GM12864 (cell line): ENCODE measurements at regions not wholly inside any gene's neighbourhood (a gene's known extent, or its start where the extent isn't known, plus 50 kb on each side); places are given as distances from the start of the nearest gene placed in this dataset.
A peak's percentile ranks its signal among the peaks of the same experiment; 100 is the strongest.

ENCODE experiments used
- DNase-seq: peaks from one replicate; pipeline ENCODE4 v3.0.0-alpha.2; 2011; ENCODE audit warnings: low read depth
- H3K4me3 ChIP-seq: 2 replicates; pipeline ENCODE4 v1.5.1; 2011; ENCODE audit warnings: mild to moderate bottlenecking, low read depth, low read length, control low read depth
- TF ChIP-seq, protein P1 (sequence below): IDR thresholded peaks from 2 replicates; pipeline ENCODE4 v1.5.1; 2011; ENCODE audit warnings: low read depth, mild to moderate bottlenecking, moderate library complexity, low read length, control low read depth, inconsistent platforms; ENCODE audit errors: missing control alignments

DNA sequence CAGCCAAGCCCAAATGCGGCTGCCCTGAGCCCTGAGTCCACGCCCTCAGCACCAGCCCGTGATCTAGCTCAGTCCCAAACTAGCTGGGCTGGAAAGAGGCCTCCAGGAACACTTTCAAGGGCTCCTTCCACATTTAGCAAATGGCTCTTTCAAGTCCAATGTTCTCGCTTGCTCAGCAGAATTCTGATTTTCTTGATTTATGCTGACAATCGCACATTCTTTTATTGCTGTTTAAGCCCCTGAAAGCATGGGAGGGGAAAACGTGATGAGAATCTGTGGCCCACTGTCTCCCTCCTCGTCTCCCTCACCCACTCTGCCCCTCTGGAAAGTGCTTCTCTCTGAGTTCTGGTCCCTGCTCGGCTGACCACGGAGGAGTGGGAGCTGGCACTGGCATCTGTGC lies 293.8 kb downstream of the FOXL1 start:
- no peak overlapping the region for H3K4me3 ChIP-seq
- DNase-seq, result no peak
- TF ChIP-seq, protein P1, sequence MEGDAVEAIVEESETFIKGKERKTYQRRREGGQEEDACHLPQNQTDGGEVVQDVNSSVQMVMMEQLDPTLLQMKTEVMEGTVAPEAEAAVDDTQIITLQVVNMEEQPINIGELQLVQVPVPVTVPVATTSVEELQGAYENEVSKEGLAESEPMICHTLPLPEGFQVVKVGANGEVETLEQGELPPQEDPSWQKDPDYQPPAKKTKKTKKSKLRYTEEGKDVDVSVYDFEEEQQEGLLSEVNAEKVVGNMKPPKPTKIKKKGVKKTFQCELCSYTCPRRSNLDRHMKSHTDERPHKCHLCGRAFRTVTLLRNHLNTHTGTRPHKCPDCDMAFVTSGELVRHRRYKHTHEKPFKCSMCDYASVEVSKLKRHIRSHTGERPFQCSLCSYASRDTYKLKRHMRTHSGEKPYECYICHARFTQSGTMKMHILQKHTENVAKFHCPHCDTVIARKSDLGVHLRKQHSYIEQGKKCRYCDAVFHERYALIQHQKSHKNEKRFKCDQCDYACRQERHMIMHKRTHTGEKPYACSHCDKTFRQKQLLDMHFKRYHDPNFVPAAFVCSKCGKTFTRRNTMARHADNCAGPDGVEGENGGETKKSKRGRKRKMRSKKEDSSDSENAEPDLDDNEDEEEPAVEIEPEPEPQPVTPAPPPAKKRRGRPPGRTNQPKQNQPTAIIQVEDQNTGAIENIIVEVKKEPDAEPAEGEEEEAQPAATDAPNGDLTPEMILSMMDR, result no peak

DNA sequence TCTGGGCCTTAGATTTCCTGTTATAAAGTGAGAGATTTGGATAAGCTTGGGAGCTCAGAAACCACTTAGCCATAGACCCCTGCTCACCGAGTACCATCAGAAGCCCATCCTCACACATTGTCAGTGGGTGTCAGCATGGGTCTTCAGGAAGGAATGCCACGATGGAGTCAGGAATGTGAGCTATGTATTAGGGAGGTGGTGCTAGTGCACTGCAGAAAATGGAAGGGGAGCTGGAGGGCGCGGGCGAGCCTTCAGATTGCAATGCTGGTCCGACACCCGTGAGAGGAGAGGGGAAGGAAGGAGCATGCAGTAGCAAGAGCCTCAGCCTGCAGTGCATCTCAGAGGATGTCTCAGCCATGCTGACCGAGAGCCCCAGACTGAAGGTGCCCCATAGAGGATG lies 294.5 kb downstream of the FOXL1 start:
- TF ChIP-seq, protein P1, result no peak
- no peak overlapping the region for H3K4me3 ChIP-seq
- DNase-seq, result no peak

DNA sequence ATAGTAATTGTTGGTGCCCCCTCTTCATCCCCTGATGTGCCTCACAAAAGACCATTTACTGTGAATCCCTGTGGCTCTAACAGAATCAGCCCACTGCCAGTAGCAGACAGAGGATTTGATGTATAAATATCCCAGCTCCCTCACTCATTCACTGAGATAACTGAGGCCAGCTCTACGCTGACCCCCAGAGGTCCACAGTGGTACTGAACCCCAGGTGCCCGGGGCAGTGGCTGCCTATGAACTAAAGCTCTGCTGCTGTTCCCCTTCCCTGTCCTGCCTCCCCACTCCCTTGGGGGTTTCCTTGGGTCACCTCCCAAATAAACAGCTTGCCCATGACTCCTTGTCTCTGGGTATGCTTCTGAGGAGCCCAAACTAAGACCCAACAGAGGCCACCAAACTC lies 295.8 kb downstream of the FOXL1 start:
- no peak for DNase-seq
- H3K4me3 ChIP-seq, result no peak overlapping the region
- TF ChIP-seq, protein P1, result peak; percentile 83

DNA sequence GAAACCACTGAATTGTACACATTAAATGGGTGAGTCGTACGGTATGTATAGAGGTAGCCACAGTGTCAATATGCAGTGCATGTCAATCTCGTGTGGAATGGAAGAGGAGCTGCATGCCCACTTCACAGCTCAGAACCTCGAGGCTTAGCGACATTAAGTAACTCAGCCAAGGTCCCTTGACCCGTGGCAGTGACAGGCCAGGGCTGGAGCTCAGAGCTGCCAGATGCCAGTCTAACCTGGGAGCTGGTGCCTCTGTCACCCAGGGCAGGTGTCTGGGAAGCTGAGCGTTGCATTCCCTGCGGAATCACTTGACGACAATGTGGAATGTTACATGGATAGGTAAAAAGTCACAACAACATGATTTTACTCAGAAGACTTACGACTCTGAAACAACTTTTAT lies 298.1 kb downstream of the FOXL1 start:
- DNase-seq, result no peak
- TF ChIP-seq, protein P1, result no peak
- H3K4me3 ChIP-seq, result no peak overlapping the region

DNA sequence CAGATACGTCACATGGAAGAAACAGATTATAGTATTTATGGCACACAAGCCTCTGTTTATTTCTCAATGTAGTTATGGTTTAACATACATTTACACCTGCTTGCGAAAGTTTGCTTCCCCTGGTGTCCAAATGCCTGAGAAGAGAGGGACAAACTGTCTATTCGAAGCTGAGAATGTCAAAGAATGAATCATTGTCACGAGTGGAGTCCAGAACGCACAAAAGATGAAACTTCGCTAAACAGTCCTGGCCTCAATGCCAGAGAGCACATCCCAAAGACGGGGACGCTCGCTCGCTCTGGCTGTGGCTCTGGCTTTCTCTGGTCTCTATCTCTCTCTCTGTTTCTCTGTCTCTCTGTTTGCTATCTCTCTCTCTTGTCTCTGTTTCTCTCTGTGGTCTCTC lies 298.8 kb downstream of the FOXL1 start:
- no peak for DNase-seq
- TF ChIP-seq, protein P1, result no peak

DNA sequence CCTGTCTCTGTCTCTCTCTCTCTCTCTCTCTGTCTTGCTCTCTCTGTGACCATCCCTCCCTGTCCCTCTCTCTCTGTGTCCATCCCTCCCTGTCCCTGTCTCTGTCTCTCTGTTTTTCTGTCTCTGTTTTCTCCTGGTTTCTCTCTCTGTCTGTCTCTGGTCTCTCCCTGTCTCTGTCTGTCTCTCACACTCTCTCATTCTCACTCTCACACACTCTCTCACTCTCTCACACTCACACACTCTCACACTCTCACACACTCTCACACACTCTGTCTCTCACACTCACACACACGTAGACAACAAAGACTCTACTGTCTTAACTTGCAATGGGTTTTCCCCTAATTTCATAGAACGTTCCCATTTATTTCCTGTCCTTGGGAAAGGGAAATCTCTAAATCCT lies 299.5 kb downstream of the FOXL1 start:
- TF ChIP-seq, protein P1, result no peak
- no peak overlapping the region for H3K4me3 ChIP-seq
- DNase-seq, result no peak

More for the DNA sequence above, 298.8 kb downstream of the FOXL1 start:
- H3K4me3 ChIP-seq, result no peak overlapping the region

DNA sequence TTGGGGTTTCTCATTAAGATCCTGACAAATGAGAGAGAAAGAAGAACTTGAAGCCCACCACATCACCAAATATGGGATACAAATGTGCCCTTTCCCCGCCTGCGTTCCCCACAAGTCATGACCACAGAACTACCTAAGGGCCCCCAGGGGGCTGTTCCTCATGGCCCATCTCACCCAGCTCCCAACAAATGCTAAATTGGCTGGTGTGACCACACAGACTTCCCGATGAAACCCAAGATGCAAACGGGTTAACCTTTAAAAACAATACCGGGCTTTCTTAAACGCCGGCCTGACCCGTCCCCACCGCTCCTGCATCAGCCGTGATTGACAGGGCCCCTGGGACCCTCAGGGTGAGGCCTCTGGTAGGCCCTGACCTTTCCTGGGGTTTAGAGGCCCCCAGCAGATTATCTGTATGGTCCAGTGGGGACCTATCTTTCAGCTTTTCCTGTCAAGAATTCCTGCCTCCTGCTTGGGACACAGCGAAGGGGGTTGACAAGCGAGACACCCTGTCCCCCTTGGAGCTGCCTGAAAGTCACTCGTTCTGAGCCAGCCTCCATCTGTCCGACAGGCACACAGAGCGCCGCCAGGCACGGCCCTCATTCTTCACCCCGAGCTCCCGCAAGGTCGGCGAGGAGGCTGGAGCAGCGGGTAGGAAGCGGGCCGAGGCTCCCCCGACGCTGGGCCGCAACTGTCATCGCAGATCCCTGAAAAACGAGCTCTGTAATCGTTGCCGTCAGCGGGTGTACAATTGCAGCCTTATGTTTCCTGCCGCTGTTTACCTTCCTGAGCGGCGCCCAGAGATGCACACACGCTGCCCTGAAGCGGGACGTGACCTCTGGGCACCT lies 300.1 kb downstream of the FOXL1 start:
- no peak for DNase-seq
- TF ChIP-seq, protein P1, result no peak
- no peak overlapping the region for H3K4me3 ChIP-seq
